ENCODE measurements at regions not wholly inside any gene's neighbourhood (a gene's known extent, or its start where the extent isn't known, plus 50 kb on each side); places are given as distances from the start of the nearest gene placed in this dataset.

- intact Hi-C loops (cut with micrococcal nuclease), result no loop called here
Measured at GRCh38 chr2:7667260-7667757, 750.1 kb downstream of the RNF144A start.

More at GRCh38 chr2:7667260-7667757, 750.1 kb downstream of the RNF144A start:
- Histone ChIP-seq H3K9ac (ENCODE audit: low read length) (no peak overlapping the region), H3K9me3 (ENCODE audit: control insufficient read depth in 1 of 2, insufficient read depth in 1 of 2, low read depth in 1 of 2, low read length in 2 of 2) (no peaks in the 10 kb centered on the region), H3K4me3 (replicated peaks in 1 of 2; ENCODE audit: low read depth in 1 of 2, low read length in 2 of 2) (no peak overlapping the region), H3K36me3 (ENCODE audit: control insufficient read depth in 1 of 2, insufficient read depth in 2 of 2, low read length in 2 of 2) (no peaks in the 10 kb centered on the region), H4K20me1 (ENCODE audit: insufficient read depth) (no peaks in the 10 kb centered on the region), H3K27me3 (ENCODE audit: insufficient read depth, low read length) (no peaks in the 10 kb centered on the region), H3K4me1 (ENCODE audit: control insufficient read depth in 1 of 2, insufficient read depth in 2 of 2, low read length in 2 of 2) (no peaks in the 10 kb centered on the region), H3K4me2 (ENCODE audit: low read length) (no peak overlapping the region), H3K9me2 (ENCODE audit: insufficient read depth) (no peaks in the 10 kb centered on the region), H3K79me2 (ENCODE audit: insufficient read depth, low read length) (no peaks in the 10 kb centered on the region), H3K27ac (ENCODE audit: low read depth, low read length) (no peak overlapping the region), H2AFZ (ENCODE audit: low read depth, low read length, poor library complexity, severe bottlenecking) (no peak overlapping the region)
- DNase-seq (ENCODE audit: low read depth, low spot score), result no peak
- POLR2A ChIA-PET, result no interaction called here
- BruUV-seq (replicated peaks), result no TSS peak
- TF ChIP-seq YY1 (IDR thresholded peaks at IDR 0.05; ENCODE audit: extremely low read depth, insufficient replicate concordance, low read depth, low read length), result no peak
- no peak for TF ChIP-seq EGR1 (IDR thresholded peaks at IDR 0.05; ENCODE audit: low read depth)
- TF ChIP-seq, protein P1, sequence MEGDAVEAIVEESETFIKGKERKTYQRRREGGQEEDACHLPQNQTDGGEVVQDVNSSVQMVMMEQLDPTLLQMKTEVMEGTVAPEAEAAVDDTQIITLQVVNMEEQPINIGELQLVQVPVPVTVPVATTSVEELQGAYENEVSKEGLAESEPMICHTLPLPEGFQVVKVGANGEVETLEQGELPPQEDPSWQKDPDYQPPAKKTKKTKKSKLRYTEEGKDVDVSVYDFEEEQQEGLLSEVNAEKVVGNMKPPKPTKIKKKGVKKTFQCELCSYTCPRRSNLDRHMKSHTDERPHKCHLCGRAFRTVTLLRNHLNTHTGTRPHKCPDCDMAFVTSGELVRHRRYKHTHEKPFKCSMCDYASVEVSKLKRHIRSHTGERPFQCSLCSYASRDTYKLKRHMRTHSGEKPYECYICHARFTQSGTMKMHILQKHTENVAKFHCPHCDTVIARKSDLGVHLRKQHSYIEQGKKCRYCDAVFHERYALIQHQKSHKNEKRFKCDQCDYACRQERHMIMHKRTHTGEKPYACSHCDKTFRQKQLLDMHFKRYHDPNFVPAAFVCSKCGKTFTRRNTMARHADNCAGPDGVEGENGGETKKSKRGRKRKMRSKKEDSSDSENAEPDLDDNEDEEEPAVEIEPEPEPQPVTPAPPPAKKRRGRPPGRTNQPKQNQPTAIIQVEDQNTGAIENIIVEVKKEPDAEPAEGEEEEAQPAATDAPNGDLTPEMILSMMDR (IDR thresholded peaks at IDR 0.05 in 2 of 3, conservative IDR thresholded peaks at IDR 0.05 in 1 of 3; ENCODE audit: borderline replicate concordance in 1 of 3, insufficient read depth in 1 of 3, low read depth in 2 of 3, low read length in 2 of 3), result no peak
- TF ChIP-seq EZH2phosphoT487 (IDR thresholded peaks at IDR 0.05; ENCODE audit: borderline replicate concordance), result no peak
- TF ChIP-seq SIN3A (IDR thresholded peaks at IDR 0.05; ENCODE audit: low read depth), result no peak
- TF ChIP-seq TCF7L2 (IDR thresholded peaks at IDR 0.05; ENCODE audit: borderline replicate concordance, extremely low read depth, insufficient read depth, insufficient read length), result no peak
- no peak for TF ChIP-seq CBX3 (IDR thresholded peaks at IDR 0.05; ENCODE audit: low read depth)
- no peak for TF ChIP-seq ZNF274 (IDR thresholded peaks at IDR 0.05; ENCODE audit: low read depth, low read length)
- no peak for TF ChIP-seq CEBPB (IDR thresholded peaks at IDR 0.05; ENCODE audit: low read depth)
- TF ChIP-seq RAD21 (IDR thresholded peaks at IDR 0.05; ENCODE audit: low read depth), result no peak
- TF ChIP-seq MAX (IDR thresholded peaks at IDR 0.05), result no peak
- no peak for TF ChIP-seq SRF (IDR thresholded peaks at IDR 0.05; ENCODE audit: low read depth)
- TF ChIP-seq SP1 (IDR thresholded peaks at IDR 0.05; ENCODE audit: low read depth), result no peak
- TF ChIP-seq, protein P2, sequence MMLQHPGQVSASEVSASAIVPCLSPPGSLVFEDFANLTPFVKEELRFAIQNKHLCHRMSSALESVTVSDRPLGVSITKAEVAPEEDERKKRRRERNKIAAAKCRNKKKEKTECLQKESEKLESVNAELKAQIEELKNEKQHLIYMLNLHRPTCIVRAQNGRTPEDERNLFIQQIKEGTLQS (IDR thresholded peaks at IDR 0.05), result no peak
- no peak for TF ChIP-seq ZFX (IDR thresholded peaks at IDR 0.05)
- no peak for TF ChIP-seq EZH2 (IDR thresholded peaks at IDR 0.05)
- no peak for TF ChIP-seq ZBTB33 (IDR thresholded peaks at IDR 0.05; ENCODE audit: extremely low read depth, insufficient replicate concordance, low read length)
- TF ChIP-seq FOSL1 (IDR thresholded peaks at IDR 0.05; ENCODE audit: low read depth), result no peak
- no peak for TF ChIP-seq JUND (IDR thresholded peaks at IDR 0.05)
- no peak for TF ChIP-seq POLR2AphosphoS5 (IDR thresholded peaks at IDR 0.05; ENCODE audit: low read depth, low read length)
- ATAC-seq, result no peak
- CTCF ChIA-PET, result no interaction called here
- RAD21 ChIA-PET (ENCODE audit: low non-redundant PET in 1 of 2, low total read pairs in 2 of 2, uncharacterized antibody in 2 of 2, unreplicated experiment in 2 of 2), result no interaction called here
